A549 (cell line): ENCODE measurements at regions not wholly inside any gene's neighbourhood (a gene's known extent, or its start where the extent isn't known, plus 50 kb on each side); places are given as distances from the start of the nearest gene placed in this dataset.

Source experiments
- ATAC-seq, 2 experiments: fragments of 200-7000 bp in 1 of 2; fragments of >200 bp in 1 of 2; cut with Nextera tagmentation in 1 of 2; cut with Tn5 transposase in 1 of 2; 3 replicates each; pipeline versions ENCODE4 v1.8.0 to v1.9.1; 2018 to 2020; ENCODE audit warnings: mild to moderate bottlenecking in 1 of 2, moderate library complexity in 1 of 2
- CTCF ChIA-PET: fragments of 300-600 bp; sonication (Branson Sonifier 250); formaldehyde crosslinking; extraction: SDS; loops from one replicate; lab custom pipeline; 2021; ENCODE audit warnings: antibody characterized with exemption, inconsistent platforms; lab: Yijun Ruan, JAX
- POLR2A ChIA-PET: fragments of 350-600 bp; formaldehyde crosslinking; extraction: SDS; loops from one replicate; lab custom pipeline; 2021; ENCODE audit warnings: antibody characterized with exemption, inconsistent platforms; lab: Yijun Ruan, JAX
- DNase-seq, 2 experiments: peaks; one replicate each; pipeline versions ENCODE4 v3.0.0 to v3.0.0-alpha.2; 2011 to 2016; ENCODE audit warnings: low read depth in 1 of 2, low spot score in 1 of 2
- FAIRE-seq: peaks from 2 replicates; lab custom pipeline; 2011; peaks lifted over from hg19 to GRCh38; lab: Jason Lieb, UNC
- H3K27ac ChIP-seq, 2 experiments: fragments of >200 bp; sonication (Bioruptor Twin); formaldehyde crosslinking; 3 replicates each; pipeline ENCODE4 v1.5.1; 2016 to 2017
- H3K4me1 ChIP-seq: fragments of >200 bp; sonication (Bioruptor Twin); formaldehyde crosslinking; 3 replicates; pipeline ENCODE4 v1.6.1; 2016
- H3K4me2 ChIP-seq: fragments of >200 bp; sonication (Bioruptor Twin); formaldehyde crosslinking; 3 replicates; pipeline ENCODE4 v1.6.1; 2016
- H3K4me3 ChIP-seq: fragments of >200 bp; sonication (Bioruptor Twin); formaldehyde crosslinking; 3 replicates; pipeline ENCODE4 v1.5.1; 2016
- H3K9me3 ChIP-seq: fragments of >200 bp; sonication (Bioruptor Twin); formaldehyde crosslinking; 3 replicates; pipeline ENCODE4 v1.6.1; 2016
- CHD4 ChIP-seq: fragments of 200-600 bp; sonication (generic); IDR thresholded peaks from 2 replicates; pipeline ENCODE4 v1.6.1; 2016; ENCODE audit warnings: antibody characterized with exemption, mild to moderate bottlenecking, borderline replicate concordance
- EHF ChIP-seq: fragments of 250-450 bp; sonication (Bioruptor Pico); IDR thresholded peaks from 2 replicates; pipeline ENCODE4 v1.5.0; 2020; ENCODE audit warnings: mild to moderate bottlenecking
- EHMT2 ChIP-seq: fragments of 200-600 bp; sonication (generic); IDR thresholded peaks from 2 replicates; pipeline ENCODE4 v1.6.1; 2016; ENCODE audit warnings: antibody characterized with exemption, low read depth, mild to moderate bottlenecking, moderate library complexity
- ESRRA ChIP-seq: fragments of 150-350 bp; IDR thresholded peaks from 2 replicates; pipeline ENCODE4 v1.6.1; 2014; ENCODE audit warnings: mild to moderate bottlenecking, low read length, borderline replicate concordance
- FOSL2 ChIP-seq, 2 experiments: fragments of 450-650 bp in 1 of 2; fragments of >200 bp in 1 of 2; sonication (Bioruptor Twin) in 1 of 2; formaldehyde crosslinking; IDR thresholded peaks; 2 replicates each; pipeline versions ENCODE4 v1.5.0 to v1.6.1; 2016 to 2020; ENCODE audit warnings: mild to moderate bottlenecking in 1 of 2, moderate library complexity in 1 of 2
- GATA3 ChIP-seq: IDR thresholded peaks from 2 replicates; pipeline ENCODE4 v1.6.1; 2012; ENCODE audit warnings: borderline replicate concordance
- HOXA7 ChIP-seq: fragments of 250-450 bp; sonication (Bioruptor Pico); IDR thresholded peaks from 2 replicates; pipeline ENCODE4 v1.5.0; 2020; ENCODE audit warnings: mild to moderate bottlenecking, moderate library complexity
- HOXB5 ChIP-seq: fragments of 250-450 bp; sonication (Bioruptor Pico); IDR thresholded peaks from 2 replicates; pipeline ENCODE4 v1.5.0; 2020; ENCODE audit warnings: mild to moderate bottlenecking, moderate library complexity
- JUNB ChIP-seq: fragments of >200 bp; sonication (Bioruptor Twin); formaldehyde crosslinking; IDR thresholded peaks from 2 replicates; pipeline ENCODE4 v1.6.1; 2016
- KDM1A ChIP-seq: fragments of 200-600 bp; sonication (generic); IDR thresholded peaks from 2 replicates; pipeline ENCODE4 v1.6.1; 2016; ENCODE audit warnings: low read depth, mild to moderate bottlenecking
- POLR2AphosphoS2 ChIP-seq: conservative IDR thresholded peaks from 2 replicates; pipeline ENCODE4 v1.6.1; 2012; ENCODE audit warnings: low read length, improper control_type of control experiment, inconsistent platforms
- RAD21 ChIP-seq, 2 experiments: fragments of >200 bp in 1 of 2; sonication (Bioruptor Twin) in 1 of 2; formaldehyde crosslinking in 1 of 2; IDR thresholded peaks in 1 of 2; conservative IDR thresholded peaks in 1 of 2; 2 replicates in 1 of 2; 3 replicates in 1 of 2; pipeline ENCODE4 v1.6.1; 2012 to 2018; ENCODE audit warnings: inconsistent platforms in 1 of 2
- RNF2 ChIP-seq: fragments of 200-600 bp; sonication (generic); IDR thresholded peaks from 2 replicates; pipeline ENCODE4 v1.6.1; 2016; ENCODE audit warnings: low read depth, mild to moderate bottlenecking, antibody characterized with exemption, moderate library complexity, borderline replicate concordance
- TP53 ChIP-seq: fragments of 250-450 bp; sonication (Bioruptor Pico); IDR thresholded peaks from 2 replicates; pipeline ENCODE4 v1.5.0; 2021; ENCODE audit warnings: mild to moderate bottlenecking, moderate library complexity
- ZC3H11A ChIP-seq: fragments of 450-650 bp; IDR thresholded peaks from 2 replicates; pipeline ENCODE4 v1.6.1; 2014; ENCODE audit warnings: antibody characterized with exemption, mild to moderate bottlenecking
- WGBS: methylation state at CpG from one replicate; pipeline ENCODE4 v1.1.6; 2017; ENCODE audit errors: missing lambda C conversion rate; 5-methylcytosine and 5-hydroxymethylcytosine counted together
- TF ChIP-seq, protein P1 (sequence below): IDR thresholded peaks from 2 replicates; pipeline ENCODE4 v1.6.1; 2012; ENCODE audit warnings: low read depth, borderline replicate concordance
- TF ChIP-seq, protein P2 (sequence below): fragments of >200 bp; sonication (Bioruptor Twin); formaldehyde crosslinking; IDR thresholded peaks from 2 replicates; pipeline ENCODE4 v1.6.1; 2016
- TF ChIP-seq, protein P3 (sequence below): IDR thresholded peaks from 2 replicates; pipeline ENCODE4 v1.6.1; 2012
- TF ChIP-seq, protein P4 (sequence below): fragments of 150-350 bp; IDR thresholded peaks from 2 replicates; pipeline ENCODE4 v1.6.1; 2014; ENCODE audit warnings: low read depth, mild to moderate bottlenecking, low read length
- TF ChIP-seq, protein P5 (sequence below): fragments of 200-600 bp; sonication (generic); IDR thresholded peaks from 2 replicates; pipeline ENCODE4 v1.6.1; 2016; ENCODE audit warnings: antibody characterized with exemption, mild to moderate bottlenecking, moderate library complexity

DNA sequence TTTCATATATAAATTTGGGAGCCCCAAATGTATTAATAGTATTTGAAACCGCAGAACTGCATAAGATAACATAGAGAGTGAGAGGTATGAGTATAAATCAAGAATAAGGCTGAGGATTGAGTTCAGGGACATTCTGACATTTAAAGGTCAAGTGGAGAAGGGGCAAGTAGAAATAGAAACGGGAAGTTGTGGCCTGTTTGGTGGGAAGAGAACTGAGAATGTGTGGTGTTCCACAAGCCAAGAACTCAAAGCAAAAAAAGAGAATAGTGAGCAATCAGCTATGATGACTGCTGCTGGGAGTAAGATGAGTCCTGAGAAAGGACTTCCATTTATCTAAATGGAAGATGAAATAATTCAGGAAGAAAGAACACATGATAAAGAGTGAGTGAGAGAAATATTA is 418.4 kb downstream of the CD109 start:
- CTCF ChIA-PET = no interaction called here
- H3K4me1 ChIP-seq = no peaks in the 10 kb centered on the region

DNA sequence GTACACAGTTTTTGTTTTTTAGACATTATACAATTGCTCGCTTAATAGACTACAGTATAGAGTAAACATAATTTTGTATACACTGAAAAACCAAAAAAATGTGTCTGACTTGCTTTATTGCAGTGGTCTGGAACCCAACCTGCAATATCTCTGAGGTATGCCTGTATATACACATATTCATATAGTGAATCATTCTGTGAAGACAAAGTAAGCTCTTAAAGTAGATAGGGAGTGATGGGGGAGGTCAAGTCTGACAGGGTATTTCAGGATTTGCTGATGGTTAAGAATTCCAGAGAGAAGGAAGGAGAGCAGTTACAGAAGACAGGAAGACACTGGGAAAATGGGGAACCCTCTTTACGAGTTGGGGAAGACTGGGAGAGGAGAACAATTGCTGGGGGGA is 417.9 kb downstream of the CD109 start:
- 18% methylated on average over 2 of the region's 2 CpGs for WGBS
- no peak for DNase-seq
- Histone ChIP-seq H3K9me3 (no peaks in the 10 kb centered on the region), H3K4me1 (no peaks in the 10 kb centered on the region), H3K27ac (no peak overlapping the region), H3K4me3 (no peak overlapping the region), H3K4me2 (no peak overlapping the region)
- FAIRE-seq = no peak
- ChIA-PET POLR2A (no interaction called here), CTCF (no interaction called here)
- ATAC-seq = no peak
- no peak for TF ChIP-seq TP53 (CRISPR knock-in tag)
- no peak for TF ChIP-seq ESRRA
- TF ChIP-seq HOXA7 (CRISPR knock-in tag) = no peak
- TF ChIP-seq, protein P1, sequence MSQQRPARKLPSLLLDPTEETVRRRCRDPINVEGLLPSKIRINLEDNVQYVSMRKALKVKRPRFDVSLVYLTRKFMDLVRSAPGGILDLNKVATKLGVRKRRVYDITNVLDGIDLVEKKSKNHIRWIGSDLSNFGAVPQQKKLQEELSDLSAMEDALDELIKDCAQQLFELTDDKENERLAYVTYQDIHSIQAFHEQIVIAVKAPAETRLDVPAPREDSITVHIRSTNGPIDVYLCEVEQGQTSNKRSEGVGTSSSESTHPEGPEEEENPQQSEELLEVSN = no peak
- TF ChIP-seq, protein P2, sequence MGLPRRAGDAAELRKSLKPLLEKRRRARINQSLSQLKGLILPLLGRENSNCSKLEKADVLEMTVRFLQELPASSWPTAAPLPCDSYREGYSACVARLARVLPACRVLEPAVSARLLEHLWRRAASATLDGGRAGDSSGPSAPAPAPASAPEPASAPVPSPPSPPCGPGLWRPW = no peak
- TF ChIP-seq CHD4 = no peak
- TF ChIP-seq KDM1A = no peak
- TF ChIP-seq POLR2AphosphoS2 = no peak
- no peak for TF ChIP-seq RNF2
- no peak for TF ChIP-seq EHMT2
- no peak for TF ChIP-seq HOXB5
- TF ChIP-seq, protein P3, sequence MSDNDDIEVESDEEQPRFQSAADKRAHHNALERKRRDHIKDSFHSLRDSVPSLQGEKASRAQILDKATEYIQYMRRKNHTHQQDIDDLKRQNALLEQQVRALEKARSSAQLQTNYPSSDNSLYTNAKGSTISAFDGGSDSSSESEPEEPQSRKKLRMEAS = no peak
- no peak for TF ChIP-seq FOSL2 (IDR thresholded peaks at IDR 0.05)
- no peak for TF ChIP-seq FOSL2 (CRISPR knock-in tag; IDR thresholded peaks at IDR 0.05)
- TF ChIP-seq RAD21 (conservative IDR thresholded peaks at IDR 0.05 in 1 of 2, IDR thresholded peaks at IDR 0.05 in 1 of 2) = no peak
- TF ChIP-seq EHF (CRISPR knock-in tag) = no peak
- TF ChIP-seq, protein P4, sequence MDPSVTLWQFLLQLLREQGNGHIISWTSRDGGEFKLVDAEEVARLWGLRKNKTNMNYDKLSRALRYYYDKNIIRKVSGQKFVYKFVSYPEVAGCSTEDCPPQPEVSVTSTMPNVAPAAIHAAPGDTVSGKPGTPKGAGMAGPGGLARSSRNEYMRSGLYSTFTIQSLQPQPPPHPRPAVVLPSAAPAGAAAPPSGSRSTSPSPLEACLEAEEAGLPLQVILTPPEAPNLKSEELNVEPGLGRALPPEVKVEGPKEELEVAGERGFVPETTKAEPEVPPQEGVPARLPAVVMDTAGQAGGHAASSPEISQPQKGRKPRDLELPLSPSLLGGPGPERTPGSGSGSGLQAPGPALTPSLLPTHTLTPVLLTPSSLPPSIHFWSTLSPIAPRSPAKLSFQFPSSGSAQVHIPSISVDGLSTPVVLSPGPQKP = no peak

More for the DNA sequence above, 418.4 kb downstream of the CD109 start:
- WGBS = 28% methylated on average over 2 of the region's 2 CpGs
- no peak for FAIRE-seq
- no peak overlapping the region for H3K27ac ChIP-seq
- no peaks in the 10 kb centered on the region for H3K9me3 ChIP-seq
- H3K4me2 ChIP-seq = no peak overlapping the region
- ATAC-seq = no peak
- TF ChIP-seq ZC3H11A (no peak), JUNB (no peak), HOXB5 (no peak), EHF (CRISPR knock-in tag) (no peak), CHD4 (no peak), GATA3 (no peak)
- TF ChIP-seq, protein P5, sequence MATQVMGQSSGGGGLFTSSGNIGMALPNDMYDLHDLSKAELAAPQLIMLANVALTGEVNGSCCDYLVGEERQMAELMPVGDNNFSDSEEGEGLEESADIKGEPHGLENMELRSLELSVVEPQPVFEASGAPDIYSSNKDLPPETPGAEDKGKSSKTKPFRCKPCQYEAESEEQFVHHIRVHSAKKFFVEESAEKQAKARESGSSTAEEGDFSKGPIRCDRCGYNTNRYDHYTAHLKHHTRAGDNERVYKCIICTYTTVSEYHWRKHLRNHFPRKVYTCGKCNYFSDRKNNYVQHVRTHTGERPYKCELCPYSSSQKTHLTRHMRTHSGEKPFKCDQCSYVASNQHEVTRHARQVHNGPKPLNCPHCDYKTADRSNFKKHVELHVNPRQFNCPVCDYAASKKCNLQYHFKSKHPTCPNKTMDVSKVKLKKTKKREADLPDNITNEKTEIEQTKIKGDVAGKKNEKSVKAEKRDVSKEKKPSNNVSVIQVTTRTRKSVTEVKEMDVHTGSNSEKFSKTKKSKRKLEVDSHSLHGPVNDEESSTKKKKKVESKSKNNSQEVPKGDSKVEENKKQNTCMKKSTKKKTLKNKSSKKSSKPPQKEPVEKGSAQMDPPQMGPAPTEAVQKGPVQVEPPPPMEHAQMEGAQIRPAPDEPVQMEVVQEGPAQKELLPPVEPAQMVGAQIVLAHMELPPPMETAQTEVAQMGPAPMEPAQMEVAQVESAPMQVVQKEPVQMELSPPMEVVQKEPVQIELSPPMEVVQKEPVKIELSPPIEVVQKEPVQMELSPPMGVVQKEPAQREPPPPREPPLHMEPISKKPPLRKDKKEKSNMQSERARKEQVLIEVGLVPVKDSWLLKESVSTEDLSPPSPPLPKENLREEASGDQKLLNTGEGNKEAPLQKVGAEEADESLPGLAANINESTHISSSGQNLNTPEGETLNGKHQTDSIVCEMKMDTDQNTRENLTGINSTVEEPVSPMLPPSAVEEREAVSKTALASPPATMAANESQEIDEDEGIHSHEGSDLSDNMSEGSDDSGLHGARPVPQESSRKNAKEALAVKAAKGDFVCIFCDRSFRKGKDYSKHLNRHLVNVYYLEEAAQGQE = no peak
- no peak overlapping the region for H3K4me3 ChIP-seq
- POLR2A ChIA-PET = no interaction called here
- DNase-seq = no peak
